B cell (primary cell): ENCODE measurements at regions not wholly inside any gene's neighbourhood (a gene's known extent, or its start where the extent isn't known, plus 50 kb on each side); places are given as distances from the start of the nearest gene placed in this dataset.

ENCODE experiments used
- CTCF ChIP-seq: fragments of 200-600 bp; IDR thresholded peaks from one replicate; pipeline ENCODE4 v1.8.0; 2022; ENCODE audit warnings: antibody characterized with exemption, mild to moderate bottlenecking
- EZH2 ChIP-seq: IDR thresholded peaks from 2 replicates; pipeline ENCODE4 v1.6.1; 2012; ENCODE audit warnings: borderline replicate concordance, low read depth, mild to moderate bottlenecking, moderate library complexity, low read length; ENCODE audit not compliant: insufficient read depth, poor library complexity, severe bottlenecking

DNA sequence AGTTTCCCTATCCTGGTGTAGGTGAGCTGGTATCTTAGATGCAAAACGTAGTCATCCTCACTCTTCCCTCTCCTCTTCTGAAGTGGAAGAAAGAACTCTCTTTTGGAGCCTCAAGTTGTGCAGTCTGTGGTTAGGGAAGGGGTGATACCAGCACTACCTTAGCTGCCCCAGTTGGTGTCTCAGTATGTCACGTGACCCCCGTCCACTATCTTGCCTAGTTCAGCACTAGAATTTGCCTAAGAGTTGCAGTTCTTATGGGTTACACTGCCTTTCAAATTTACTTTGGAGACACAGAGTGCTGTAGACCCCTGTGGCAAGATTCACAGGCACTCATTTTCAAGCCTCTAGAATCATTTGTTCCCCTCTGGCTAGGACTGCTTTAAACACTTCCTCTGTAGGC lies 322.8 kb upstream of the EDA2R start:
- TF ChIP-seq EZH2 (no peak), CTCF (no peak)
